H1 (cell line): ENCODE measurements at regions not wholly inside any gene's neighbourhood (a gene's known extent, or its start where the extent isn't known, plus 50 kb on each side); places are given as distances from the start of the nearest gene placed in this dataset.

Source experiments
- CEBPB ChIP-seq: IDR thresholded peaks from 2 replicates; pipeline ENCODE4 v1.6.1; 2012; ENCODE audit warnings: low read depth, low read length
- SIN3A ChIP-seq, 2 experiments: IDR thresholded peaks in 1 of 2; conservative IDR thresholded peaks in 1 of 2; 2 replicates each; pipeline ENCODE4 v1.6.1; 2011 to 2012; ENCODE audit warnings: low read length in 2 of 2, improper control_type of control experiment in 1 of 2, low read depth in 1 of 2, mild to moderate bottlenecking in 1 of 2
- TF ChIP-seq, protein P1 (sequence below), 3 experiments: IDR thresholded peaks; 1 replicate in 2 of 3; 2 replicates in 1 of 3; pipeline versions ENCODE4 v1.5.1 to v1.6.1; 2011; ENCODE audit warnings: low read length in 3 of 3, mild to moderate bottlenecking in 3 of 3, inconsistent platforms in 2 of 3, low read depth in 1 of 3, moderate library complexity in 1 of 3; ENCODE audit not compliant: insufficient read depth in 1 of 3; ENCODE audit errors: control extremely low read depth in 1 of 3
- TF ChIP-seq, protein P2 (sequence below): IDR thresholded peaks from 2 replicates; pipeline ENCODE4 v1.6.1; 2011; ENCODE audit warnings: low read length, improper control_type of control experiment

- TF ChIP-seq SIN3A (conservative IDR thresholded peaks at IDR 0.05 in 1 of 2, IDR thresholded peaks at IDR 0.05 in 1 of 2; ENCODE audit: low read depth in 1 of 2, low read length in 2 of 2) (no peak), CEBPB (no peak)
- TF ChIP-seq, protein P1, sequence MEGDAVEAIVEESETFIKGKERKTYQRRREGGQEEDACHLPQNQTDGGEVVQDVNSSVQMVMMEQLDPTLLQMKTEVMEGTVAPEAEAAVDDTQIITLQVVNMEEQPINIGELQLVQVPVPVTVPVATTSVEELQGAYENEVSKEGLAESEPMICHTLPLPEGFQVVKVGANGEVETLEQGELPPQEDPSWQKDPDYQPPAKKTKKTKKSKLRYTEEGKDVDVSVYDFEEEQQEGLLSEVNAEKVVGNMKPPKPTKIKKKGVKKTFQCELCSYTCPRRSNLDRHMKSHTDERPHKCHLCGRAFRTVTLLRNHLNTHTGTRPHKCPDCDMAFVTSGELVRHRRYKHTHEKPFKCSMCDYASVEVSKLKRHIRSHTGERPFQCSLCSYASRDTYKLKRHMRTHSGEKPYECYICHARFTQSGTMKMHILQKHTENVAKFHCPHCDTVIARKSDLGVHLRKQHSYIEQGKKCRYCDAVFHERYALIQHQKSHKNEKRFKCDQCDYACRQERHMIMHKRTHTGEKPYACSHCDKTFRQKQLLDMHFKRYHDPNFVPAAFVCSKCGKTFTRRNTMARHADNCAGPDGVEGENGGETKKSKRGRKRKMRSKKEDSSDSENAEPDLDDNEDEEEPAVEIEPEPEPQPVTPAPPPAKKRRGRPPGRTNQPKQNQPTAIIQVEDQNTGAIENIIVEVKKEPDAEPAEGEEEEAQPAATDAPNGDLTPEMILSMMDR (IDR thresholded peaks at IDR 0.05; ENCODE audit: control extremely low read depth in 1 of 3, insufficient read depth in 1 of 3, low read depth in 1 of 3, low read length in 3 of 3): no peak
- TF ChIP-seq, protein P2, sequence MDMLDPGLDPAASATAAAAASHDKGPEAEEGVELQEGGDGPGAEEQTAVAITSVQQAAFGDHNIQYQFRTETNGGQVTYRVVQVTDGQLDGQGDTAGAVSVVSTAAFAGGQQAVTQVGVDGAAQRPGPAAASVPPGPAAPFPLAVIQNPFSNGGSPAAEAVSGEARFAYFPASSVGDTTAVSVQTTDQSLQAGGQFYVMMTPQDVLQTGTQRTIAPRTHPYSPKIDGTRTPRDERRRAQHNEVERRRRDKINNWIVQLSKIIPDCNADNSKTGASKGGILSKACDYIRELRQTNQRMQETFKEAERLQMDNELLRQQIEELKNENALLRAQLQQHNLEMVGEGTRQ: no peak
These were observed 173.0 kb downstream of the MACROH2A1 start for GRCh38 chr5:135225856-135226560.
